Breast epithelium (tissue), 4 donors: ENCODE measurements at regions not wholly inside any gene's neighbourhood (a gene's known extent, or its start where the extent isn't known, plus 50 kb on each side); places are given as distances from the start of the nearest gene placed in this dataset.

Source experiments
- DNase-seq, 2 donors: peaks; one replicate each; pipeline ENCODE4 v3.0.0-alpha.2; 2019; ENCODE audit warnings: low spot score in 2 of 2
- H3K27ac ChIP-seq, 2 donors: fragments of 200-600 bp; sonication (generic) in 1 of 2; one replicate each; pipeline ENCODE4 v1.5.1; 2016 to 2019; ENCODE audit warnings: mild to moderate bottlenecking in 1 of 2
- H3K27me3 ChIP-seq, 2 donors: fragments of 200-600 bp; sonication (generic) in 1 of 2; one replicate each; pipeline versions ENCODE4 v1.5.1 to v1.6.0; 2017 to 2019; ENCODE audit warnings: control low read depth in 1 of 2, mild to moderate bottlenecking in 1 of 2
- H3K36me3 ChIP-seq: fragments of 200-600 bp; one replicate; pipeline ENCODE4 v1.5.1; 2019
- H3K4me1 ChIP-seq, 2 donors: fragments of 200-600 bp; sonication (generic); one replicate each; pipeline ENCODE4 v1.5.1; 2016 to 2019; ENCODE audit warnings: control low read depth in 1 of 2
- H3K4me3 ChIP-seq, 3 donors: fragments of 200-600 bp; sonication (generic); 1 replicate in 2 of 3; 2 replicates in 1 of 3; pipeline ENCODE4 v1.5.1; 2016 to 2019; ENCODE audit warnings: mild to moderate bottlenecking in 3 of 3, moderate library complexity in 2 of 3
- H3K9me3 ChIP-seq, 2 donors: fragments of 200-600 bp; sonication (generic) in 1 of 2; one replicate each; pipeline ENCODE4 v1.5.1; 2016 to 2019; ENCODE audit warnings: control low read depth in 1 of 2
- POLR2A ChIP-seq: fragments of 450-650 bp; IDR thresholded peaks from one replicate; pipeline ENCODE4 v1.6.1; 2016; ENCODE audit warnings: antibody characterized with exemption, mild to moderate bottlenecking, moderate library complexity
- POLR2AphosphoS5 ChIP-seq, 3 donors: sonication (generic); formaldehyde crosslinking; IDR thresholded peaks; one replicate each; pipeline ENCODE4 v1.6.1; 2017; ENCODE audit warnings: antibody characterized with exemption in 3 of 3
- intact Hi-C: fragments of 100-400 bp; cut with DNase I; formaldehyde crosslinking; loops from one replicate; pipeline ENCODE4 v1.15.1; 2023; ENCODE audit warnings: low total_unique reads
- TF ChIP-seq, protein P1 (sequence below), 3 donors: fragments of 450-650 bp; IDR thresholded peaks; one replicate each; pipeline ENCODE4 v1.5.1; 2016 to 2017; ENCODE audit warnings: antibody characterized with exemption in 3 of 3, mild to moderate bottlenecking in 3 of 3, moderate library complexity in 3 of 3

DNA sequence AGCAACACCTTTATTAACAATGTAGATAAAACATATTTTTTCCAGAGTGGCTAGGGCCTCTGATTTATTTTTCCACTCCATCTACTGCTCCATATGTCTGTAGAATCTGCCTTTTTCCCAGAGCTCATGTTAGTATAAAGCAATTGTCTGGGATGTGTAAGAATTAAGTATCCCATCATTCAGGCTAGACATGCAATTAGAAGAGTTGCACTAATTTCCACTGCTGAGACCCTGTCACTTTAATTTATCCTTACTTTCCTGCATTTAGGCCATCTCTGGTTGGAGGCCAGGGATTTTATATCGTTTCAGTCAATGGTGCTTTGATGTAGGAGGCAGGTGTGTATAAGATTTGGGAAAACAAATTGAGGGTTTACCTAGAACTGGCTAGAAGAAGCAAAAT lies 286.1 kb upstream of the POU3F2 start:
- Histone ChIP-seq H3K27me3 (no peaks in the 10 kb centered on the region), H3K4me1 (no peaks in the 10 kb centered on the region), H3K27ac (no peak overlapping the region), H3K9me3 (no peaks in the 10 kb centered on the region), H3K36me3 (no peaks in the 10 kb centered on the region), H3K4me3 (no peak overlapping the region)
- intact Hi-C loops = loop anchor here (5.0 kb wide), 1 partner anchor 529 kb away; no protein-coding TSS in a partner anchor
- DNase-seq = no peak
- no peak for TF ChIP-seq POLR2AphosphoS5 (IDR thresholded peaks at IDR 0.05)
- TF ChIP-seq, protein P1, sequence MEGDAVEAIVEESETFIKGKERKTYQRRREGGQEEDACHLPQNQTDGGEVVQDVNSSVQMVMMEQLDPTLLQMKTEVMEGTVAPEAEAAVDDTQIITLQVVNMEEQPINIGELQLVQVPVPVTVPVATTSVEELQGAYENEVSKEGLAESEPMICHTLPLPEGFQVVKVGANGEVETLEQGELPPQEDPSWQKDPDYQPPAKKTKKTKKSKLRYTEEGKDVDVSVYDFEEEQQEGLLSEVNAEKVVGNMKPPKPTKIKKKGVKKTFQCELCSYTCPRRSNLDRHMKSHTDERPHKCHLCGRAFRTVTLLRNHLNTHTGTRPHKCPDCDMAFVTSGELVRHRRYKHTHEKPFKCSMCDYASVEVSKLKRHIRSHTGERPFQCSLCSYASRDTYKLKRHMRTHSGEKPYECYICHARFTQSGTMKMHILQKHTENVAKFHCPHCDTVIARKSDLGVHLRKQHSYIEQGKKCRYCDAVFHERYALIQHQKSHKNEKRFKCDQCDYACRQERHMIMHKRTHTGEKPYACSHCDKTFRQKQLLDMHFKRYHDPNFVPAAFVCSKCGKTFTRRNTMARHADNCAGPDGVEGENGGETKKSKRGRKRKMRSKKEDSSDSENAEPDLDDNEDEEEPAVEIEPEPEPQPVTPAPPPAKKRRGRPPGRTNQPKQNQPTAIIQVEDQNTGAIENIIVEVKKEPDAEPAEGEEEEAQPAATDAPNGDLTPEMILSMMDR (IDR thresholded peaks at IDR 0.05) = no peak

DNA sequence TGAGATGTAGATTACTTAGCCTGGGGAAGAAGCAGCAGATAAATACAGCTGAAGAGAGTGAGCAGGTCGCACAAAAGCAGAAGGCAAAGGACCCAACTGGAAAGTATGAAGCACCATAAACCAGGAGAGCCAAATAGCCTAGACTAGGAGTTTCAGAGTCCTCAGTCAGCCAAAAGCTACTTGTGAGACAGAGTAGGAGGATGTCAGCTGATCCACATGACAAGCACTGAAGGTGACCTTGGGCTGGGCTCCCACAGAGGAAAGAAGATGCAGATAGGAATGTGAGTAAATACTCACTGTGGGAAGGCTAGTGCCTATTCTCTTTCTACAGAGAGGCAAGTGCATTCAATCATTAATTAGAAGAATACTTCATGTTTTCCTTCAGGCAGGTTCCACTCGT lies 274.0 kb upstream of the POU3F2 start:
- no peaks in the 10 kb centered on the region for H3K4me1 ChIP-seq
- no peaks in the 10 kb centered on the region for H3K27me3 ChIP-seq
- TF ChIP-seq, protein P1 (IDR thresholded peaks at IDR 0.05) = no peak
- TF ChIP-seq POLR2AphosphoS5 (IDR thresholded peaks at IDR 0.05) = no peak
- no peak for TF ChIP-seq POLR2A
- intact Hi-C loops = no loop called here
- no peak overlapping the region for H3K4me3 ChIP-seq
- no peak for DNase-seq
- H3K36me3 ChIP-seq = no peaks in the 10 kb centered on the region
- no peaks in the 10 kb centered on the region for H3K9me3 ChIP-seq
- no peak overlapping the region for H3K27ac ChIP-seq

DNA sequence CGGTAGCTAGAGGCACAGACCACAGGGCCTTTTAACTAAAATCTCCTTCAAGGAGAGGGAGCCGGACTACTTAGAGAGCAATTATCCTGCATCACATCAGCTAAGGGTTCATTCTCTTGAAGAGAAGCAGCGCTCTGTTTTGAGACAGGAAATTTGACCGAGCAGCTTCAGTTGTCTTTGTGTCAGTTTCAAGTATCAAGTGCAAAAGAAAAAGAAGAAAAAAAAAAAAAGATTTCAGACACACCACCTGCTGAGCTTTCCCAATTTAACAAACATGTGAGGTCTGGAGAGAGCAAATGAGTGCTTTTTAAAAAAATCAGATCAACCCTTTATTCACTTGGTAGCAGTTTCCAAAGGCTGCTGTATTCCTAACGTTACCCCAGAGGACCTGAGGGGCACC lies 273.5 kb upstream of the POU3F2 start:
- DNase-seq = no peak
- Histone ChIP-seq H3K36me3 (no peaks in the 10 kb centered on the region), H3K27me3 (no peaks in the 10 kb centered on the region), H3K9me3 (no peaks in the 10 kb centered on the region), H3K27ac (no peak overlapping the region), H3K4me3 (no peak overlapping the region), H3K4me1 (no peaks in the 10 kb centered on the region)
- no peak for TF ChIP-seq POLR2AphosphoS5 (IDR thresholded peaks at IDR 0.05)
- TF ChIP-seq POLR2A = no peak
- TF ChIP-seq, protein P1 (IDR thresholded peaks at IDR 0.05) = no peak
- intact Hi-C loops = no loop called here

DNA sequence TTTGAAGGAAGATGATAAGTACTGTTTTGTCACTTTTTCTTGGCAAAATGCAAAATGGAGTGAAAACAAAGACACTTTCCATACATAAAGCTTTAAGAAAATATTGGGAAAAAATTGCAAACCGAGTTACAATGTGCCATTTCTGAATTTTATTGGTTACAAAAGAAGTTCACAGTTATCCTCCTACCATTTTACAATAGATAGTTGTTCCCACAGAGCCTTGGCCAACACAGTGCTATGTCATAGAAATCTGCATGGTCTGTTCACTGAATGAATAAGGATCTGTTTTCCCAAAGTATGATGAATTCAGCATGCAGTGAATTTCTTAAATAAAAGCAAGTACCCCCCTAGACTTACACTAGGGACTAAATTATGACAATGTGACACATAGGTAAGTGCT lies 268.2 kb upstream of the POU3F2 start:
- no peak for DNase-seq
- intact Hi-C loops = no loop called here
- no peak overlapping the region for H3K4me3 ChIP-seq

DNA sequence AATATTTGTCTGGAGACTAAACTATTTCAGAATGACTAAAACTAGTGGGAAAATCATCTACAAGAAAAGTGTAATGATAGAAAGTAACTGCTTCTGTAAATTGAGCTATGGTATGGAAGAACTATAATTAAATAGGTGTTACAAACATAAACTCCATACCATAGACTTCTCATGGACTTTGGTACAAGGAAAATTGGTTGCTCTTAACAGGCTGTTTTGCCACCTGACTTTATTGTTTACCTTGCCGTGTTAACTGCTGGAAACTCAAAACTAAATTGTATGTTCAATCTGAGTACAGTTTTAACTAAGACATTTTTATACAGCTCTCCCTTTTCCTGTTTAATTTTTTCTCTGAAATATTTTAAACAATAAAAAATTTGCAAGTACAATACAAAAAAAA lies 261.8 kb upstream of the POU3F2 start:
- DNase-seq = no peak
- H3K4me3 ChIP-seq = no peak overlapping the region
- intact Hi-C loops = no loop called here
- H3K9me3 ChIP-seq = no peaks in the 10 kb centered on the region
- H3K4me1 ChIP-seq = no peaks in the 10 kb centered on the region
- no peaks in the 10 kb centered on the region for H3K36me3 ChIP-seq
- TF ChIP-seq, protein P1 (IDR thresholded peaks at IDR 0.05) = no peak
- TF ChIP-seq POLR2AphosphoS5 (IDR thresholded peaks at IDR 0.05) (no peak), POLR2A (no peak)
- H3K27me3 ChIP-seq = no peaks in the 10 kb centered on the region
- H3K27ac ChIP-seq = no peak overlapping the region

More for the DNA sequence above, 268.2 kb upstream of the POU3F2 start:
- TF ChIP-seq, protein P1 (IDR thresholded peaks at IDR 0.05) = no peak
- TF ChIP-seq POLR2A (no peak), POLR2AphosphoS5 (IDR thresholded peaks at IDR 0.05) (no peak)
- no peaks in the 10 kb centered on the region for H3K36me3 ChIP-seq
- H3K9me3 ChIP-seq = no peaks in the 10 kb centered on the region
- H3K4me1 ChIP-seq = no peaks in the 10 kb centered on the region
- H3K27ac ChIP-seq = no peak overlapping the region
- no peaks in the 10 kb centered on the region for H3K27me3 ChIP-seq
